ENCODE measurements at regions not wholly inside any gene's neighbourhood (a gene's known extent, or its start where the extent isn't known, plus 50 kb on each side); places are given as distances from the start of the nearest gene placed in this dataset.
"Not testable (repeated sequence)": the region's sequence is repeated elsewhere in the genome, so short reads cannot be mapped to it uniquely, and the experiment has no call there.

DNA sequence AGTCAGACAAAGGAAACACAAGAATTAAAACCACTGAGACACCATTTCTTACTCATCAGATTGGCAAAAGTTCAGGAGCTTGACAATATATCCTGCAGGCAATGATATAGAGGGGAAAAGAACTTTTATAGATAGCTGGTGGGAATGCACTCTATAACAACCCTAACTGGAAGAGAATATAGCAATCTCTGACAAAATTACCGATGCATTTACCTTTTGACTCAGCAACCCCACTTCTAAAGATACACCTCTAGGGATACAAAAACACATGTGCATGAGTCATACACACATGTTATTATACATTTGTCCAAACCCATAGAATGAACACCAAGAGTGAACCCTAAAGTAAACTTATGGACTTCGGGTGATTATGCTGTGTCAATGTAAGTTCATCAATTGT, 79.4 kb upstream of the SRD5A2 start:
- no peak for DNase-seq

DNA sequence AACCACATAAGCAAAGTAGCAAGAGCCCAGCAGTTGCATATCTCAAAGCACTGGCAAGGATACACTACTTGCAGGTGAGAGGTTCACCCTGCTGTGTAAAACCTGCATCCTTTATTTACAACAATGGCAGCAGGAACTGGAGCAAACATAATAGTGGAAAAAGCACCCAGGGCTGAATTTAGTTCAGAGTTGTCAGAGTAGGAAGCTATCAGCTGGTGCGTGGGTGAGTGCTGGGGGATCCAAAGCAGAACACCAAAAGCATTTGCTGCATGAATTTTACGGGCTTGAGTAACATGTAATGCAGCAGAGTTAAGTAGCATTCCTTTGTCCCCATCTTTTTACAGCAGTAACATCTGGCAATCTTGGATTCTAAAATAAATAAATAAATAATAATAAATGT, 73.5 kb upstream of the SRD5A2 start:
- DNase-seq: no peak

DNA sequence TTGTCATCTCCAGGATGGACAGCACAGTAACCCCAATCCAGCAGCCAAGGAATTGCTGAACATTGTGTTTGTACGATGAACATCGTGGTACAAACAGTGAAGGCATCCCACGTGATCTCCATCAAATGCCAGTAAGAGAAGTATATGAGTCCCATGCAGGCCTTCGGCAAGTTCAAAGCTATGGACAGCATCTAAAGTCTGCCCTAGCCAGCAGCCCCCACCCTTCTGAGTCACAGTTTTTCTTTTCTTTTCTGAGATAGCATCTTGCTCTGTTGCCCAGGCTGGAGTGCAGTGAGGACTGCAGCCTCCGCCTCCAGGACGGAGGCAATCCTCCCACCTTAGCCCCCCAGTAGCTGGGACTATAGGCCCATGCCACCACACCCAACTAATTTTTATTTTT, 71.0 kb upstream of the SRD5A2 start:
- DNase-seq: no peak

DNA sequence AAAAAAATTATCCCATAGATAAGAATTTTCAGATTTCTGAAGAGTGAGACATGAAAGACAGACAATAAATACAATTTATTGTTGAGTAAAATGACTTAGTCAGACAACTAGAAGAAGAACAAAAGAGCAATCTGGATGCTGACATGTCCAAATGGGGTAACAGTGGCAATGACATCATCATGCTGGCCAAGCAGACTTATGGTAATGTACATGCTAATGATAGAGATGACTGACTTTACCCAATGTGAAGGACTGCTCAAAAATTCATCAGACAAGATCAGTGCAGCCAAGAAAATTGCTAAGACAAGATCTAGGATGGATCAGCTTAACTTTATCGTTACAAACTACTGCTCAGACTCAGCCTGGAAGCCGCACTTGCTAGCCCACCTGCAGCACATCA, 70.5 kb upstream of the SRD5A2 start:
- no peak for DNase-seq

DNA sequence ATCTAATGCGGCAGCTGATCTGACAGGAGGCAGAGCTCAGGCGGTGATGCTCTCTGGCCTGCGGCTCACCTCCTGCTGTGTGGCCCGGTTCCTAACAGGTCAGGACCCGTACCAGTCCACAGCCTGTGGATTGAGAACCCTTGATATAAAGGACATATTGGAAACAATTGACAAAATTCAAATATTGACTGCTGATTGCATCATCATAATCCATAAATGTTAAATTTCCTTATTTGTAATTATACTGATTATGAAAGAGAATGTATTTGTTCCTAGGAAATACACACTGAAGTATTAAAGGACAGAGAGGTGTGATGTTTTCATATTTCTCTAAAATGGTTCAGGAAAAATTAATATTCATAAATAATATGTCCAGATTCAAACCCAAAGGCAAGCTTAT, 63.8 kb upstream of the SRD5A2 start:
- no peak for DNase-seq

DNA sequence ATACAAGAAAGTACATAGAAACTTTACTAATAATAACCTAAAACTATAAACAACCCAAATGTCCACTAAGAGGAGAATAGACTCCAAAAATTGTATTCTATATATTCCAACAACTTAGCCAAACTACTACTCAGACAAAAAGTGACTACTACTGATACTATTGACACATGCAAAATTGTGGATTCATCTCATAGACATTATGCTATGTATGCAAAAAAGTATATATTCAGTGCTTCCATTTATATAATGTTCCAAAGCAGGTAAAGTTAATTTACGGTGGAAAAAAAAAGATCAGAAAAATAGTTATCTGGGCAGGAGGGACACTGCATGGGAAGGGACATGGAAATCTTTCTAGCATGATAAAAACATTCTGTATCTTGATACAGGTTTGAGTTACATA, 62.0 kb upstream of the SRD5A2 start:
- no peak for DNase-seq

DNA sequence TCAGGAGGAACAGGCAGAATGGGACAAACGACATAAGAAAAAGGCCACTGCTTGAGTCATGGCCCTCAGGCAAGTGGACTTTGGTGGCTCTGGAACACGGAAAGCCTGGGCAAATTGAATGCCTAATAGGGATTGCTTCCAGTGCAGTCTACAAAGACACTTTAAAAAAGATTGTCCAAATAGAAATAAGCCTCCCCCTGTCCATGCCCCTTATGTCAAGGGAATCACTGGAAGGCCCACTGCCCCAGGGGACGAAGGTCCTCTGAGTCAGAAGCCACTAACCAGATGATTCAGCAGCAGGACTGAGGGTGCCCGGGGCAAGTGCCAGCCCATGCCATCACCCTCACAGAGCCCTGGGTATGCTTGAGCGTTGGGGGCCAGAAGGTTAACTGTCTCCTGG, 51.5 kb upstream of the SRD5A2 start:
- not testable (repeated sequence) for DNase-seq

All from hindlimb muscle (tissue), 1 donor.